Hematopoietic multipotent progenitor cell treated with erythropoietin and hydrocortisone succinate and interleukin-3 and kit ligand, for 4 days (in vitro differentiated cells): ENCODE measurements at regions not wholly inside any gene's neighbourhood (a gene's known extent, or its start where the extent isn't known, plus 50 kb on each side); places are given as distances from the start of the nearest gene placed in this dataset.

Source experiments
- DNase-seq: peaks from one replicate; pipeline ENCODE4 v3.0.0-alpha.2; 2015

GRCh38 chr10:10110844-10111490, 906.7 kb upstream of the CELF2 start:
- no peak for DNase-seq

GRCh38 chr10:10118131-10118530, 899.5 kb upstream of the CELF2 start:
- no peak for DNase-seq

GRCh38 chr10:10120671-10121070, 897.0 kb upstream of the CELF2 start:
- DNase-seq, result no peak

DNA sequence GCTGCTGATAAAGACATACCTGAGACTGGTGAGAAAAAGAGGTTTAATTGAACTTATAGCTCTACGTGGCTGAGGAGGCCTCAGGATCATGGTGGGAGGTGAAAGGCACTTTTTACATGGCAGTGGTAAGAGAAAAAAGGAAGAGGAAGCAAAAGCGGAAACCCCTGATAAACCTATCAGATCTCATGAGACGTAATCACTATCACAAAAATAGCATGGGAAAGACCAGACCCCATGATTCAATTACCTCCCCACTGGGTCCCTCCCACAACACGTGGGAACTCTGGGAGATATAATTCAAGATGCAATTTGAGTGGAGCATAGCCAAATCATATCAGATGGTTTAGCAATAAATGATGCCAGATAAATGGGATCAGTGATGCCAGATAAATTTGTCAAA, 892.0 kb upstream of the CELF2 start:
- DNase-seq, result no peak

DNA sequence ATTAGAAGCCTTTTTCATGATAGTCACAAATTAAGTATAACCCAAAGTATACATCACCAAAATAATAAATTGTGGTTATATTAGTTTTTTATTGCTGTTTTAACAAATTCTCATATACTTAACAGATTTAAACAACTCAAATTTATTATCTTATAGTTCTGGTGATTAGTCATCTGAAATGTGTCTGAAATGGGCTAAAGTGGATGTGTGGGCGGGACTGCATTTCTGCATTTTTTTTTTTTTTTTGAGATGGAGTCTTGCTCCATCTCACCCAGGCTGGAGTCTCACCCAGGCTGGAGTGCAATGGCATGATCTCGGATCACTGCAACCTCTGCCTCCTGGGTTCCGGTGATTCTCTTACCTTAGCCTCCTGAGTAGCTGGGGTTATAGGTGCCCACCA, 891.5 kb upstream of the CELF2 start:
- DNase-seq, result no peak

DNA sequence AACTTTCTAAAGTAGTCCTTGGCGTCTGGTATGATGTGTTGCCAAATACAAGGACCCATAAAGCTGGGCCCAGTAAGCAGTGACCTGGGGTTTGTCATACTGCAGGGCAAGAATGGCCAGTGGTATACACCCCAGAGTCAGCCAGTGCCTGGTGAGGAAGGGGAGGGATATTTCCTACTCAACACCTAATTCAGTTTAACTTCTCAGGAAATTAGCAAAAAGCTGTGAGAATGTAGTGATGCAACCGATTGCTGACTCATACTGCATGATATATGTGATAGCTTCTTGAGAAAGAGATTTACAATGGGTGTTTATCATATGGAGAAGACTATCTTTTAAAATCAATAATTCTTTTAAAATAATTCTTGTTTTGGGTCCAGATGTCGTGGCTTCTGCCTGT, 889.3 kb upstream of the CELF2 start:
- peak; percentile 27 for DNase-seq

DNA sequence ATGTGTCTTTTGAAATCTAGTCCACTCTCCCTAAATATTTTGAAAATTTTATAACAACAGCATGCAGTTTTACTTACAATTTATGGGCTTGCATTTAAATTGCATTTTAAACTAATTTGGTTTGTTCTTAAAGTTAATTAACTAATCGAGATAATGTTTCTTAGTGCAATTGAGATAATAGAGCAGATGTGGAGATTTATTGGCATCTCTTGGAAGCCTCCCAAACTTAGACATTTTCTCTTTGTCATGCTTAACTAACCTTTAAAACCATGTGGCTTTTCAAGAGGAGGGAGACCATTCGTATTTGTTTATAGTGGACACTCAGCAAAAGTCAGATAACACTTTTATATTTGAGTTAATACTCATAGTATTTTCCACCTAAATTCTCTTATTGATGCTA, 887.0 kb upstream of the CELF2 start:
- DNase-seq, result no peak

GRCh38 chr10:10132009-10132408, 885.7 kb upstream of the CELF2 start:
- no peak for DNase-seq

- no peak for DNase-seq
These were observed 884.4 kb upstream of the CELF2 start for GRCh38 chr10:10133281-10133680.

DNA sequence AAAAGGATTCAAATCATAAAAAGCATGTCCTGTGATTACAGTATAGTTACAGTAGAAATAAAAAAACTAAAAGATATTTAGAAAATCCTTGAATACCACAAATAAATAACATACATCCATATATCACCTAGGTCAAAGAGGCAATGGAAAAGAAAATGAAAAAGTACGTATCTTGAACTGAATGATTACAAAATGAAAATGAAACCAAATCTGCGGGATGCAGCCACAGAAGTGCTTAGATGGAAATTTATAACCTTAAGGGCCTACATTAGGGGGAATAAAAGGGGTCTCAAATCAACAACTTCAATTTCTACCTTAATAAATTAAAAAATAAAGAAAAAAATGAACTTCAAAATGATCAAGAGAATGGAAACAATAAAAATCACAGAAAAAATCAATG, 879.0 kb upstream of the CELF2 start:
- DNase-seq, result peak; percentile 41

DNA sequence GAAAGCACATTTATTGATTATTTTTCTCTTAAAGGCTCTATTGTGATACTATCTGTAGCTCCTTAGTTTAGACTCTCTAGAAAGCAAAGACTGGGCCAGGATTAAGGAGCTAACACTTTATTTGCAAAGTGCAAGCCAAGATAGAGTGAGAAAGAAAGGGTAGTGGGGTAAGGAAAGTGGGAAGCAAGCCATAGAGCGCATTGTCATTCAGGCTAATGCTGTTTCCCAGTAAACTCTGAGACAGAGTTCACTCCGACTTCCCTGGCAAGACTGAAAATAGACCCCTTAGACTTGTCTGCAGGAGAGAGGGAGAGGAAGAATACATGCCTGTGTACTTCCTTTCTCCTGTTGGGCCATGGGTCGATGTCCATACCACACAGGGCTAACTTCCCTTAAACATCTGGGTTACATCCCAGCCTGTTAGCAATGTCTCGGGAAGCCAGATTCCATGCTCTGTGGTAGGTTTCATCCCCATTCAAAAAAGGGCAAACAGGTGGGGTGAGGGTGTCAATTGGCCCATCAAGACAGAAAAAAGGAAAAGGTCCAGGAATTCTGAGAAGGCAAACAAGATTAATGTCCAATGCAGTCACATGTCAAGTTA, 875.8 kb upstream of the CELF2 start:
- DNase-seq, result no peak

DNA sequence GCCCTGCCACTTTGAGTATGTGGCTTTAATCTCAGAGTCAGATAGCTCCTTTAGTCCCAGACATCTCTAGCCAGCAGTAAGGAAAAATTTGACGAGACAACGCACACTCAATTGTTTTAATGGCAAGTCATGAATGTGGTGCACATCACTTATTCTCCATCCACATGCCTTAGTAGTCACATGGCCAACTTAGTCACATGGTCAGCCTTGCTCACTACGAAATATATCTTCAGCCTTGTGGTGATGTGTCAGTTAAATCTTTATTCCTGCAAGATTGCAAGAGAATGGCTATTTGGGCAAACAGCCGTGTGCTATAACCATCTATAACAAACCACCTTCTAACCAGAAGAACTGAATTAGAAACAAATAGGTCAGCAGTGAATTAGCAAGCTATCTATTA, 871.1 kb upstream of the CELF2 start:
- no peak for DNase-seq

GRCh38 chr10:10149899-10150298, 867.8 kb upstream of the CELF2 start:
- no peak for DNase-seq

DNA sequence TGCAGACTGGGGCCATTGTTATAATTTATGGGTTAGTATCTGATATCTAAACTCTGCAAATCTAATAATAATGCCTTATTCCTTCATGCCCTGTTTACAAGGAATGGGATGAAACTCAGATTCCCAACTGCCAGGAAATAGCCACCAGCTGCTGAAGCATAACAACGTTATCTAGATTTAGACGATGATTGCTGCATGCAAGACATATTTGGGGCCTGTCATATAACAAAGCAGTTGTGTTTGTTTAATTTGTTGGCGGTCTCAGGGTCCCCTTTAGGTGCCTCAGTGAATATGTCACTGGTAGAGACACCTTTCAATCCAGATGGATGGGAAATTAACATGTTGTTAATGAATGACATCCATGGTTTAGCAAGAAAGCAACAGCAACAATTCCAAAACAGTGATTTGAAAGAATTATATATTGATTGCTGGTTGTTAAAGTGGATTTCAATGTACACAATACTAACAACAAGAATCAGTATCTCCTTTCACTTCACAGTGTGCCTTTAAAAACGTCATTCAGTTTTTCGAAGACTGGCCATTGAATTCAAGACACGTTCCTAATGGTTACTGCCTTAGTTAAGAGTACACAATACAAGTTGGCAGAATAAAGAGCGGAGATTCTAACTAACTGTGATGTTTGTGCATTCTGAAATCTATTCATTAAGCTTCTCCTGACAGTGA, 860.6 kb upstream of the CELF2 start:
- DNase-seq, result no peak

- no peak for DNase-seq
These were observed 856.8 kb upstream of the CELF2 start for GRCh38 chr10:10160821-10161312.

DNA sequence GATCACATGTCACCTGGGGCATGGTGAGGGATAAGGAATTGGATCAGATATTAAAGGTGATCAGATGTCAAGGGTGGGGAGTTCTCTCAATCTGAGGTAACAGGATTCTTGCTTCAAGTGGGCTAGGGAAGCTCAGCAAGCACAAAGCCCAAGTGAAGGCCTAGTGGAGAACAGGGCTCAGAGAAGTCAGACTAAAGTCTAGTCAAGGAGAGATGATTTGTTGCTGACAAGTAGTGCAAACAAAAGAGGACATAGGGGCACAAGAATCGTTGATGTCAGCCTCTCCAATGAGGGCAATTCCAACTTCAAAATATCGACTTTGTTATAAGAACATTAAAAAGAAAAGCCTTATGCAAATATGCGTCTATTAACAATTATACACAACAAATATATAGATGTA, 852.8 kb upstream of the CELF2 start:
- no peak for DNase-seq

GRCh38 chr10:10165415-10165814, 852.3 kb upstream of the CELF2 start:
- DNase-seq, result no peak

DNA sequence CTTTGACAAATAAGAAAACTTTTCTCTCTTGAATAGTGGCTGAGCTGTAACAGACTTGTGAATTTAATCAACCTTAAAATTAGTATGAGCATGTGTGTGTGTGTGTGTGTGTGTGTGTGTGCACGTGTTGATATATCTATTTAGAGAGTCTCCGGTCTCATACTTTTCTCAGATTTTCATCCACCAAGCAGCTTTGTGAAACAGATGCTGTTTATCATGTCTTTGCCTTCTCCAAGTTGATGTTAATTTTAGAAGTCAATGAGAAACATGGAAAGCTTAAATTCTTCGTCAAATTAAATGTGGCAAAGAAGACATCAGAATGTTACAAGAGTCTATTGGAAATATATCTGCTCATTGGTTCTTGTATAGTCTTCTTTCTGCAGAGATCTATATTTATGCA, 839.2 kb upstream of the CELF2 start:
- DNase-seq, result no peak

DNA sequence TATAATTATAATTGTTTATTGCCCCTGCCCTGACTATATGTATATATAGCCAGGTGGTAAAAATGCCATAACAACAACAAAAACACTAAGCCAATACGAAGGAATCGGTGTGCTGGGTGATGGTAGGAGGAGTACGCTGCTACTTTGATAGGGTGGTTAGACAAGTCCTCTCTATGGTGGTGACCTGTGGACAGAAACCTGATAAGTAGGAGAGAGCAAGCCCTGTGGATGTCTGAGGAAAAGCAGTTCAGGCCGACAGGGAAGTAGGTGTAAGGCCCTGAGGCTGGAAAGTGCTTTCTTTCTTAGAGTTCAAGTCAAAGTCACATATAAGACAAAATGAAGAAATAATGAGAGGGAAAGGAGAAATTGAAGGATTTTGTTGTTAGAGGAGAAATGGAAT, 823.8 kb upstream of the CELF2 start:
- DNase-seq, result no peak

GRCh38 chr10:10196701-10197100, 821.0 kb upstream of the CELF2 start:
- no peak for DNase-seq

- no peak for DNase-seq
These were observed 820.2 kb upstream of the CELF2 start for GRCh38 chr10:10197423-10197822.

GRCh38 chr10:10198363-10198762, 819.3 kb upstream of the CELF2 start:
- DNase-seq, result no peak

DNA sequence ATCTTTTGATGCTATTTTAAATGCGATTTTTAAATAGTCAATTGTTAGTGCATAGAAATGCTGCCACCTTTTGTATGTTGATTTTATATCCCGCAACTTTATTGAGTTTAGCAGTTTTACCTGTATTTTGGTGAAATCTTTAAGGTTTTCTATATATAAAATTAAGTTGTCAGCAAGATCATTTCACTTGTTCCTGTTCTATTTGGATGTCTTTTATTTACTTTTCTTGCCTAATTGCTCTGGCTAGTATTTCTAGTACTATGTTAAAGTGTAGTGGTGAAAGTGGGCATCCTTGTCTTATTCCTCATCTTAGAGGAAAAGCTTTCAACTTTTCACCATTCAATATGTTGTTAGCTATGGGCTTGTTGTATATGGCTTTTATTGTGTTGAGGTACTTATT, 813.3 kb upstream of the CELF2 start:
- DNase-seq, result no peak

DNA sequence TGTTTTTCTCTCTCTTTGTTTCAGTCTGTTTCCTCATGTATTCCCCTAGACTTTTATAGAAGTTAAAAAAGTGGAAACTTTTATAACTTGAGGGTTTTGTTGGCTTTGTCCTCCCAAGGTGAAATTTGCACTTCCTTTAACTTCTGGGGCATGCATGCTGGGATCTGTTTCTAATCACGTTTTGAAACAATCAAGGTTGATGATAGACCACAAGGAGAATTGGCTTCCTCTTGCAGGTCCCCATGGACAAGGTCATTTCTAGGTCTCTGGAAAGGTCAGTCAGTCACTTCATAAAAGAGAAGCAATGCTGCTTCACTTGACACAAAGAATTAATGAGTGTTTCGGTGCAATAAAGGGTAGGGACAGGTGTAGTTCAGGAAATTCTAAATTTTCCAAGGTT, 811.8 kb upstream of the CELF2 start:
- no peak for DNase-seq

- DNase-seq, result no peak
These were observed 810.1 kb upstream of the CELF2 start for GRCh38 chr10:10207538-10207937.
